Stimulated activated CD4-positive, alpha-beta T cell treated with anti-CD3 and anti-CD28 coated beads, Interleukin-15, amount 100 ng/mL, for 1 hour (primary cell): ENCODE measurements at regions not wholly inside any gene's neighbourhood (a gene's known extent, or its start where the extent isn't known, plus 50 kb on each side); places are given as distances from the start of the nearest gene placed in this dataset.
"Not testable (repeated sequence)": the region's sequence is repeated elsewhere in the genome, so short reads cannot be mapped to it uniquely, and the experiment has no call there.

Source experiments
- DNase-seq, 2 donors: peaks; one replicate each; pipeline ENCODE4 v3.0.0-alpha.2; 2020; ENCODE audit warnings: low read depth in 1 of 2, low spot score in 1 of 2

GRCh38 chr6:28657769-28658465 lies 132.2 kb downstream of the GPX5 start:
- DNase-seq: peak in 1 of 2 donors; percentile 54

GRCh38 chr6:28658475-28659249 lies 133.0 kb downstream of the GPX5 start:
- DNase-seq: no peak

- no peak for DNase-seq
Observed at GRCh38 chr6:28659250-28659566, 133.5 kb downstream of the GPX5 start.

GRCh38 chr6:28661097-28661713 lies 135.5 kb downstream of the GPX5 start:
- no peak for DNase-seq

GRCh38 chr6:28664870-28665396 lies 139.3 kb downstream of the GPX5 start:
- no peak for DNase-seq

GRCh38 chr6:28673417-28673786 lies 147.7 kb downstream of the GPX5 start:
- no peak for DNase-seq

GRCh38 chr6:28673787-28674671 lies 148.3 kb downstream of the GPX5 start:
- peak in 1 of 2 donors; percentile 45 for DNase-seq

GRCh38 chr6:28675600-28675999 lies 149.9 kb downstream of the GPX5 start:
- no peak for DNase-seq

GRCh38 chr6:28682542-28682941 lies 156.9 kb downstream of the GPX5 start:
- no peak for DNase-seq

- DNase-seq: not testable (repeated sequence)
Observed at GRCh38 chr6:28682956-28683685, 157.4 kb downstream of the GPX5 start.

- no peak for DNase-seq
Observed at GRCh38 chr6:28683945-28684538, 158.4 kb downstream of the GPX5 start.

GRCh38 chr6:28685960-28686359 lies 160.3 kb downstream of the GPX5 start:
- DNase-seq: not testable (repeated sequence)

GRCh38 chr6:28686446-28687027 lies 160.9 kb downstream of the GPX5 start:
- not testable (repeated sequence) for DNase-seq

GRCh38 chr6:28687309-28687981 lies 161.8 kb downstream of the GPX5 start:
- not testable (repeated sequence) for DNase-seq

GRCh38 chr6:28691991-28692390 lies 166.3 kb downstream of the GPX5 start:
- DNase-seq: not testable (repeated sequence)

GRCh38 chr6:28693033-28693750 lies 167.5 kb downstream of the GPX5 start:
- DNase-seq: no peak

GRCh38 chr6:28693751-28694443 lies 168.2 kb downstream of the GPX5 start:
- no peak for DNase-seq

GRCh38 chr6:28695715-28696114 lies 170.0 kb downstream of the GPX5 start:
- DNase-seq: no peak
